Esophagus muscularis mucosa (tissue), 4 donors: ENCODE measurements at regions not wholly inside any gene's neighbourhood (a gene's known extent, or its start where the extent isn't known, plus 50 kb on each side); places are given as distances from the start of the nearest gene placed in this dataset.

ENCODE experiments used
- DNase-seq: peaks from one replicate; pipeline ENCODE4 v3.0.0-alpha.2; 2017; ENCODE audit errors: extremely low spot score
- H3K27ac ChIP-seq, 4 donors: fragments of 200-600 bp; sonication (generic); replicated peaks in 1 of 4; 1 replicate in 3 of 4; 2 replicates in 1 of 4; pipeline ENCODE4 v1.5.1; 2016 to 2019; ENCODE audit warnings: mild to moderate bottlenecking in 1 of 4
- H3K27me3 ChIP-seq, 4 donors: fragments of 200-600 bp; sonication (generic); one replicate each; pipeline versions ENCODE4 v1.5.1 to v1.6.0; 2016 to 2019
- H3K36me3 ChIP-seq, 4 donors: fragments of 200-600 bp; sonication (generic); one replicate each; pipeline ENCODE4 v1.5.1; 2016 to 2019
- H3K4me1 ChIP-seq, 4 donors: fragments of 200-600 bp; sonication (generic); one replicate each; pipeline ENCODE4 v1.5.1; 2016 to 2019
- H3K4me3 ChIP-seq, 4 donors: fragments of 200-600 bp; sonication (generic); 1 replicate in 2 of 4; 2 replicates in 2 of 4; pipeline ENCODE4 v1.5.1; 2016 to 2019; ENCODE audit warnings: mild to moderate bottlenecking in 4 of 4, moderate library complexity in 1 of 4
- H3K9me3 ChIP-seq, 4 donors: fragments of 200-600 bp; sonication (generic); 1 replicate in 3 of 4; 2 replicates in 1 of 4; pipeline ENCODE4 v1.5.1; 2016 to 2019
- EP300 ChIP-seq: sonication (generic); formaldehyde crosslinking; IDR thresholded peaks from one replicate; pipeline ENCODE4 v1.6.1; 2017; ENCODE audit warnings: antibody characterized with exemption
- POLR2A ChIP-seq: fragments of 450-650 bp; IDR thresholded peaks from one replicate; pipeline ENCODE4 v1.6.1; 2017; ENCODE audit warnings: antibody characterized with exemption, moderate library complexity, mild to moderate bottlenecking, low read depth
- POLR2AphosphoS5 ChIP-seq, 2 donors: sonication (generic); formaldehyde crosslinking; IDR thresholded peaks; one replicate each; pipeline ENCODE4 v1.6.1; 2017; ENCODE audit warnings: antibody characterized with exemption in 2 of 2
- WGBS: methylation state at CpG from one replicate; pipeline ENCODE4 v1.1.5; 2018; 5-methylcytosine and 5-hydroxymethylcytosine counted together
- intact Hi-C: fragments of 100-400 bp; cut with DNase I; formaldehyde crosslinking; loops from one replicate; pipeline ENCODE4 v1.15.1; 2023
- TF ChIP-seq, protein P1 (sequence below), 3 experiments: fragments of 200-600 bp in 2 of 3; fragments of 450-650 bp in 1 of 3; sonication (generic) in 2 of 3; IDR thresholded peaks; one replicate each; pipeline ENCODE4 v1.5.1; 2017 to 2019; ENCODE audit warnings: antibody characterized with exemption in 3 of 3, mild to moderate bottlenecking in 2 of 3, moderate library complexity in 1 of 3

DNA sequence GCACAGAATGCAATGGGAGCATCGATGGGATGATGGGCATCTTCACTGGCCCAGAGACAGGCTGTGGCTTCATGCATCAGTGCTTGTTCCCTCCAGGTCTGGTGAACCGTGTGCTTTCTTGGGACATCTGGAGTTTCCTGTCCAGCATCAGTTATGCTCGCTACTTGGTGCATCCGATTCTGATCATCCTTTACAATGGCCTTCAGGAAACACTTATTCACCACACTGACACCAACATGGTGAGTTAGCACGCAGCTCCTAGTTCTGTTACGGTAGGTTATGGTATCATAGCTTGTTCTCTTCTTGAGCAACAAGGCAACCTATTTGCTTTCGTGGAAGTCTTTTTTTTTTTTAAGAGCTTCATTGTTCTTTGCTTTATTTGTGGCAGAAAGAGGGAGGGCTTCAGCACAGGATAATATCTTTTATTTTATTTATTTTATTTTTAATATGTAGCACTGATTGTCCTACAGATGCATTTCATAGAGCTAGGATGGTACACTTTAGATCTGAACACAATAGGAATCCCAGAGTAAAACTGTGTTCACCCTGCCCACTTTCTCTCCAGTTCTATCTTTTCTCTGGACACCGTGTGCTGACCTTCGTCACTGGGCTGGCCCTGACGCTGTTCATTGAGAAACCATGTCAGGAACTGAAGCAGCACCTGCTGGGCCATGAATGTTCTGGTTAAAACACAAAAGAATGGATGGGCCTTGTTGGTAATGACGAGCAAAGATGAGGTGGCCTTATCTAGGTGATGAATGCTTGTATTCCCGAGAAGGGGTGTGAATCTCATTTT is 71.2 kb upstream of the SEC11C start:
- WGBS: 91% methylated on average over 12 of the region's 12 CpGs
- no peak for TF ChIP-seq POLR2AphosphoS5 (IDR thresholded peaks at IDR 0.05)
- TF ChIP-seq EP300: no peak
- TF ChIP-seq, protein P1, sequence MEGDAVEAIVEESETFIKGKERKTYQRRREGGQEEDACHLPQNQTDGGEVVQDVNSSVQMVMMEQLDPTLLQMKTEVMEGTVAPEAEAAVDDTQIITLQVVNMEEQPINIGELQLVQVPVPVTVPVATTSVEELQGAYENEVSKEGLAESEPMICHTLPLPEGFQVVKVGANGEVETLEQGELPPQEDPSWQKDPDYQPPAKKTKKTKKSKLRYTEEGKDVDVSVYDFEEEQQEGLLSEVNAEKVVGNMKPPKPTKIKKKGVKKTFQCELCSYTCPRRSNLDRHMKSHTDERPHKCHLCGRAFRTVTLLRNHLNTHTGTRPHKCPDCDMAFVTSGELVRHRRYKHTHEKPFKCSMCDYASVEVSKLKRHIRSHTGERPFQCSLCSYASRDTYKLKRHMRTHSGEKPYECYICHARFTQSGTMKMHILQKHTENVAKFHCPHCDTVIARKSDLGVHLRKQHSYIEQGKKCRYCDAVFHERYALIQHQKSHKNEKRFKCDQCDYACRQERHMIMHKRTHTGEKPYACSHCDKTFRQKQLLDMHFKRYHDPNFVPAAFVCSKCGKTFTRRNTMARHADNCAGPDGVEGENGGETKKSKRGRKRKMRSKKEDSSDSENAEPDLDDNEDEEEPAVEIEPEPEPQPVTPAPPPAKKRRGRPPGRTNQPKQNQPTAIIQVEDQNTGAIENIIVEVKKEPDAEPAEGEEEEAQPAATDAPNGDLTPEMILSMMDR (IDR thresholded peaks at IDR 0.05): no peak
- TF ChIP-seq POLR2A: no peak
- intact Hi-C loops: loop anchor here (1.0 kb wide), 1 partner anchor 287 kb away; no protein-coding TSS in a partner anchor

DNA sequence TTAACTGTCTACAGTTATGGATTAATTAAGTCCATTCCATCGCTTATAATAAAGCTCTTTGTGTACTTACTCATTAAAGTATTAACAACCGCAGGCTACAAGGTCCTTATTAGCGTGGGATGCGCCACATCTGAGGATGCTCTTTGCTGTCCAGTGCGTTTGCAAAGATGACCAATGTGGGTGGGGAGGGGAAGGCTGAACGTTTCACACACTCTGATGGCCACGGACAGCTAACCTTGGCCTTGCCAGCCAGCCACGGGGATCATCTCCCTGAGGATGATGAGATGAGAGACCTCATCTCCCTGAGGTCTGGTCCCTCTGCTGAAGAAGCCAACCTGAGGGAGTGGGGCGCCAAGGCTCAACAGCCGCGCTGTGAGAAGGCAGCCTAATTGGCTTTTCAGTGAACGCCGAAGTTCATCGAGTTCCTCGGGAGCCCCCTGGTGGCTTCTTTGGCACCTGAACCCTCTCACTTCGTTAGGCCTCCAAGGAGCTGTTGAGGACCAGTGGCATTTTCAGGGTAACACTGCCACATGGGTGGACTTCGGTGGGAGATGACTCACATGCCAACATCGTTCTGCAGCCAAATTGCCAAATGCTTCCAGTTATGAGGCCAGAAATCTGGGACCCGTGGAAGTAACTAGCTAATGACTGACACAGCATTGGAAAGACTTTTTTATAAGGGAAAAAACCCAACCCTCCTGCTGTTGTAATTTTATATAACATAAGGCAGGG is 69.3 kb upstream of the SEC11C start:
- Histone ChIP-seq H3K27me3 (no peaks in the 10 kb centered on the region), H3K36me3 (no peaks in the 10 kb centered on the region), H3K4me3 (no peak overlapping the region), H3K9me3 (no peaks in the 10 kb centered on the region), H3K4me1 (peaks cover 0 to 5% (median 2%) of the 10 kb centered on the region in 4 donors), H3K27ac (no peak overlapping the region)
- no peak for TF ChIP-seq POLR2A
- TF ChIP-seq, protein P1 (IDR thresholded peaks at IDR 0.05): peak; percentile 77 to 85 (median 85)
- intact Hi-C loops: no loop called here
- 51% methylated on average over 11 of the region's 19 CpGs for WGBS
- peak; percentile 94 for DNase-seq

More for the DNA sequence above, 71.2 kb upstream of the SEC11C start:
- H3K27ac ChIP-seq: no peak overlapping the region
- DNase-seq: no peak
- H3K4me3 ChIP-seq: no peak overlapping the region
- H3K27me3 ChIP-seq: no peaks in the 10 kb centered on the region
- no peaks in the 10 kb centered on the region for H3K36me3 ChIP-seq
- no peaks in the 10 kb centered on the region for H3K9me3 ChIP-seq
- peaks cover 0 to 5% (median 2%) of the 10 kb centered on the region in 4 donors for H3K4me1 ChIP-seq

DNA sequence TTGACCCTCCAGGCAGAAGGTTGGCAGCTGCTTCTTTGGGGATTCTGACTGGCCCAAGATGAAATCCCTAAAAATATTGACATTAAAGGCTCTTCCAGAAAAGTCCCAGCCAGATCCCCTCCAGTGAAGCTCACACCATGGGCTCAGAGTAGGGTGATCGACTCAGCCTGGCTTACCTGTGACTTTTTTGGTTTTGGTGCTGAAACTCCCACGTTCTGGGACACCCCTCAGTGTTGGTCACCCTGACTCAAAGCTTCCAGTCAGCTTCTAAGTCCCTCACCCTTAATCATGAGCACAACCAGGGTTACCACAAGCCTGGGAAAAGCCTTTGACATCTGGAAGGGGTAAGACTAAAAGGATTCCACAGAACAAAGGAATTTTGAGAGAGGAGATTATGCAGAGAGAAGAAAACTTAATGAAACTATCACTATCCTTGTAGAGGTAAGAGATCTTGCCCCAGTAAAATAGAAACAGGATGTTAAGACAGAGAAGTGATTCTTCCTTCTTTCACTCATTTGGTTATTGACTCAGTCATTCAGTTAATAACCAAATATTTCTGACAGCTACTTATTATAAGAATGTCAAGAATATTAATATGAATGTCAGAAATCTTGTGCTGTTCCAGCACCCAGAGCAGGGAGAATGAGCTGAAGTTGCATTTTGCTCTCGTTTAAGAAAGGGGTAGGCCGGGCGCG is 66.8 kb upstream of the SEC11C start:
- DNase-seq: no peak
- WGBS: 93% methylated on average over 6 of the region's 6 CpGs
- H3K4me1 ChIP-seq: peaks cover 0 to 5% (median 2%) of the 10 kb centered on the region in 4 donors
- no peaks in the 10 kb centered on the region for H3K9me3 ChIP-seq
- H3K36me3 ChIP-seq: no peaks in the 10 kb centered on the region
- no peak overlapping the region for H3K4me3 ChIP-seq
- no peak for TF ChIP-seq POLR2A
- TF ChIP-seq POLR2AphosphoS5 (IDR thresholded peaks at IDR 0.05): no peak
- TF ChIP-seq, protein P1 (IDR thresholded peaks at IDR 0.05): no peak
- no peak for TF ChIP-seq EP300
- no peaks in the 10 kb centered on the region for H3K27me3 ChIP-seq
- intact Hi-C loops: no loop called here
- no peak overlapping the region for H3K27ac ChIP-seq

DNA sequence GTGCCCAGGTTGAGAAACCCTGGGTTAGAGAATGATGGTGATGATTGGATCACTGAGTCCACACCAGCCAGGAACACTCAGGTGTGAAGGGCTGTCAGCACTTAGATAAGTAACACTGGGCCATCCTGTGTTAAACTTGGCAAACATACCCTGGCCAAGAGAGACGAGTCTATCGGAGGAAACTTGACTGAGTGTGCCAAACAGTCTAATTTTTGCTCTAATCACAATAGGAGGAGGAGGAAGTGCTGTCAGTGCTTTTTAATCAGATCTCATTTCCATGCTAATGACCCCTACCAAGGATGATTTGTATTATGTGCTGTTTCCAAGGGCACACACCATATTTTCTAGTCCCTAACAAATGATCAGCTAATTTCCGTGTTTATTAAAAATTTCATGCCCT is 63.8 kb upstream of the SEC11C start:
- intact Hi-C loops: no loop called here

More for the DNA sequence above, 63.8 kb upstream of the SEC11C start:
- TF ChIP-seq POLR2AphosphoS5 (IDR thresholded peaks at IDR 0.05): peak in 1 of 2 donors; percentile 22
- TF ChIP-seq, protein P1 (IDR thresholded peaks at IDR 0.05): no peak
- DNase-seq: no peak
- 62% methylated on average over 3 of the region's 3 CpGs for WGBS
- Histone ChIP-seq H3K4me3 (no peak overlapping the region), H3K36me3 (no peaks in the 10 kb centered on the region), H3K9me3 (no peaks in the 10 kb centered on the region), H3K4me1 (no peaks in the 10 kb centered on the region), H3K27ac (no peak overlapping the region), H3K27me3 (peaks cover 0 to 6% (median 0%) of the 10 kb centered on the region in 4 donors)
